HEK293T (cell line): ENCODE measurements at regions not wholly inside any gene's neighbourhood (a gene's known extent, or its start where the extent isn't known, plus 50 kb on each side); places are given as distances from the start of the nearest gene placed in this dataset.

Experiments
- FOXA1 ChIP-seq: fragments of 450-650 bp; IDR thresholded peaks from 2 replicates; pipeline ENCODE4 v1.6.1; 2016; ENCODE audit warnings: mild to moderate bottlenecking
- FOXK2 ChIP-seq: fragments of 450-650 bp; IDR thresholded peaks from 2 replicates; pipeline ENCODE4 v1.6.1; 2016; ENCODE audit warnings: mild to moderate bottlenecking
- FOXM1 ChIP-seq: fragments of 450-650 bp; IDR thresholded peaks from 2 replicates; pipeline ENCODE4 v1.6.1; 2017; ENCODE audit warnings: mild to moderate bottlenecking, borderline replicate concordance
- TARDBP ChIP-seq: fragments of 450-650 bp; IDR thresholded peaks from 2 replicates; pipeline ENCODE4 v1.6.1; 2016

- no peak for TF ChIP-seq FOXM1
- TF ChIP-seq FOXA1, result no peak
- no peak for TF ChIP-seq TARDBP
- no peak for TF ChIP-seq FOXK2
Measured at GRCh38 chr10:8473205-8473604, 418.7 kb downstream of the GATA3 start.
